Mesendoderm (in vitro differentiated cells): ENCODE measurements at regions not wholly inside any gene's neighbourhood (a gene's known extent, or its start where the extent isn't known, plus 50 kb on each side); places are given as distances from the start of the nearest gene placed in this dataset.

ENCODE experiments used
- DNase-seq: peaks from one replicate; pipeline ENCODE4 v3.0.0; 2013
- H2AK5ac ChIP-seq: 2 replicates; pipeline ENCODE4 v1.6.1; 2013; ENCODE audit warnings: low read length, inconsistent platforms
- H2BK120ac ChIP-seq: 2 replicates; pipeline ENCODE4 v1.6.1; 2013; ENCODE audit warnings: low read depth, mild to moderate bottlenecking, low read length, moderate library complexity, mixed read lengths
- H2BK15ac ChIP-seq: replicated peaks from 2 replicates; pipeline ENCODE4 v1.6.1; 2013; ENCODE audit warnings: low read depth, mild to moderate bottlenecking, moderate library complexity
- H2BK5ac ChIP-seq: 2 replicates; pipeline ENCODE4 v1.6.1; 2013; ENCODE audit warnings: low read length, inconsistent platforms
- H3K18ac ChIP-seq: 2 replicates; pipeline ENCODE4 v1.6.1; 2013; ENCODE audit warnings: mild to moderate bottlenecking, low read length, mixed read lengths
- H3K23ac ChIP-seq: one replicate; pipeline ENCODE4 v1.6.1; 2013; ENCODE audit warnings: low read length
- H3K27ac ChIP-seq: 2 replicates; pipeline ENCODE4 v1.5.1; 2013; ENCODE audit warnings: low read depth, mild to moderate bottlenecking, inconsistent platforms, low read length, moderate library complexity
- H3K27me3 ChIP-seq: 2 replicates; pipeline ENCODE4 v1.6.1; 2013; ENCODE audit warnings: low read length, control low read depth, mild to moderate bottlenecking, inconsistent platforms; ENCODE audit not compliant: insufficient read depth, poor library complexity
- H3K36me3 ChIP-seq: 2 replicates; pipeline ENCODE4 v1.6.1; 2013; ENCODE audit warnings: low read length, inconsistent platforms; ENCODE audit not compliant: control insufficient read depth, insufficient read depth
- H3K4ac ChIP-seq: one replicate; pipeline ENCODE4 v1.6.1; 2013; ENCODE audit warnings: low read depth, mild to moderate bottlenecking, low read length, moderate library complexity
- H3K4me1 ChIP-seq: 2 replicates; pipeline ENCODE4 v1.6.1; 2013; ENCODE audit warnings: low read depth, low read length, inconsistent platforms; ENCODE audit not compliant: control insufficient read depth
- H3K4me2 ChIP-seq: 2 replicates; pipeline ENCODE4 v1.6.1; 2013; ENCODE audit warnings: low read length
- H3K4me3 ChIP-seq: 2 replicates; pipeline ENCODE4 v1.5.1; 2013; ENCODE audit warnings: mild to moderate bottlenecking, low read length
- H3K56ac ChIP-seq: one replicate; pipeline ENCODE4 v1.6.1; 2013; ENCODE audit warnings: low read length
- H3K79me1 ChIP-seq: 2 replicates; pipeline ENCODE4 v1.6.1; 2013; ENCODE audit warnings: low read length, inconsistent platforms
- H3K79me2 ChIP-seq: 2 replicates; pipeline ENCODE4 v1.6.1; 2013; ENCODE audit warnings: mild to moderate bottlenecking, low read length; ENCODE audit not compliant: control insufficient read depth, insufficient read depth
- H3K9ac ChIP-seq: 2 replicates; pipeline ENCODE4 v1.6.1; 2013; ENCODE audit warnings: low read length, inconsistent platforms
- H4K5ac ChIP-seq: one replicate; pipeline ENCODE4 v1.6.1; 2013; ENCODE audit warnings: low read length
- H4K8ac ChIP-seq: one replicate; pipeline ENCODE4 v1.6.1; 2013; ENCODE audit warnings: low read depth, mild to moderate bottlenecking, control low read depth, low read length, moderate library complexity
- WGBS: extraction: QIAGEN DNeasy Blood & Tissue Kit; methylation state at CpG from one replicate; pipeline ENCODE4 v1.1.7; 2013; ENCODE audit warnings: low lambda C conversion rate, missing lambda C conversion rate; ENCODE audit not compliant: insufficient coverage; ENCODE audit errors: extremely low coverage; 5-methylcytosine and 5-hydroxymethylcytosine counted together

DNA sequence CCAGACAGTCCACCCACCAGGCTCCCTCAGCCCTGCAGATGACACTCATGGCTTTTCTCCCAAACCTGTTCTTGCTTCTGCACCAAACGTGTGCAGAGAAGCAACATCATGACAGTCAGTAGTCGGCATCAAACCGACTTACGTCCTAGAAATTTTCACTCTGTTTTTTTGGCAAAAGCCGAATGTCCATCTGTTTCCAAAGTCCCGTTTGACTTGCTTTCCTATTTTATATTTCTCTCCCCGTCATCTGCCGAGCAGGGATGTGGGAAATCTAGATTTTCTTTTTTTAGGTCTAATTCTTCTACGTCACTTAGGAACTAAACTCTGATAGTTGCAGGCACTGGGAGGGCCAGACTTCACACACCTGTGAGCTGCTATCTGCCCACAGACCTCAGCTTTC lies 104.9 kb downstream of the RMI2 start:
- H2BK15ac ChIP-seq, result no peak overlapping the region
- no peak overlapping the region for H3K4me2 ChIP-seq
- no peak for DNase-seq
- no peak overlapping the region for H3K4me3 ChIP-seq
- no peak overlapping the region for H3K18ac ChIP-seq
- H2BK5ac ChIP-seq, result no peak overlapping the region
- no peaks in the 10 kb centered on the region for H3K79me2 ChIP-seq
- no peak overlapping the region for H3K4ac ChIP-seq
- no peak overlapping the region for H2AK5ac ChIP-seq
- WGBS, result no CpG with 5 or more reads among the region's 9 CpGs
- no peak overlapping the region for H3K9ac ChIP-seq
- no peak overlapping the region for H3K27ac ChIP-seq
- H3K27me3 ChIP-seq, result no peaks in the 10 kb centered on the region
- no peaks in the 10 kb centered on the region for H3K79me1 ChIP-seq
- no peak overlapping the region for H4K5ac ChIP-seq
- H3K56ac ChIP-seq, result no peak overlapping the region
- no peaks in the 10 kb centered on the region for H3K4me1 ChIP-seq
- H3K36me3 ChIP-seq, result no peaks in the 10 kb centered on the region
- no peak overlapping the region for H2BK120ac ChIP-seq
- H4K8ac ChIP-seq, result no peak overlapping the region
- H3K23ac ChIP-seq, result no peak overlapping the region

DNA sequence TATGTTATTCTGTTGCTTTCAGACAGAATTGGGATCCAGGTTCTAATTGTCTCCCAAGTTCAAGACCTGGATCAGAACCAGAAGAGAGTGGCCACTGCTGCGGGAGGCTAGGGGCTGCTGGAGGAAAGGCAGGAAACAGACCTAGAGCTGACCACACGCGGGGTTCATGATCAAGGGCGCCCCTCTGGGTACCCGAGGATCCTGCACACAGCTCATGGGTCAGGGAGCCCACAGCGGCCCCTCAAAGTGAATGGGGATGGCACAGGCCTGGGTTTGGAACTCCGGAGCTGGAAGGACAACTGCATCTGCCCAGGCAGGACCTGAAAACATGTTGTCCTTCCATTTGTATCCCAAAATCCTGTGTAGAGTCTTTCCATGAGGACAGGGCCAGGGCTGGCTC lies 107.0 kb downstream of the RMI2 start:
- Histone ChIP-seq H3K18ac (no peak overlapping the region), H4K8ac (no peak overlapping the region), H3K4ac (no peak overlapping the region), H3K79me2 (no peaks in the 10 kb centered on the region), H2AK5ac (no peak overlapping the region), H2BK15ac (no peak overlapping the region), H3K4me3 (no peak overlapping the region), H3K27me3 (no peaks in the 10 kb centered on the region), H4K5ac (no peak overlapping the region), H3K9ac (no peak overlapping the region), H3K79me1 (no peaks in the 10 kb centered on the region), H3K4me2 (no peak overlapping the region), H3K27ac (no peak overlapping the region), H3K56ac (no peak overlapping the region), H3K36me3 (no peaks in the 10 kb centered on the region), H2BK5ac (no peak overlapping the region), H3K23ac (no peak overlapping the region), H2BK120ac (no peak overlapping the region), H3K4me1 (no peaks in the 10 kb centered on the region)
- no CpG with 5 or more reads among the region's 7 CpGs for WGBS
- no peak for DNase-seq

DNA sequence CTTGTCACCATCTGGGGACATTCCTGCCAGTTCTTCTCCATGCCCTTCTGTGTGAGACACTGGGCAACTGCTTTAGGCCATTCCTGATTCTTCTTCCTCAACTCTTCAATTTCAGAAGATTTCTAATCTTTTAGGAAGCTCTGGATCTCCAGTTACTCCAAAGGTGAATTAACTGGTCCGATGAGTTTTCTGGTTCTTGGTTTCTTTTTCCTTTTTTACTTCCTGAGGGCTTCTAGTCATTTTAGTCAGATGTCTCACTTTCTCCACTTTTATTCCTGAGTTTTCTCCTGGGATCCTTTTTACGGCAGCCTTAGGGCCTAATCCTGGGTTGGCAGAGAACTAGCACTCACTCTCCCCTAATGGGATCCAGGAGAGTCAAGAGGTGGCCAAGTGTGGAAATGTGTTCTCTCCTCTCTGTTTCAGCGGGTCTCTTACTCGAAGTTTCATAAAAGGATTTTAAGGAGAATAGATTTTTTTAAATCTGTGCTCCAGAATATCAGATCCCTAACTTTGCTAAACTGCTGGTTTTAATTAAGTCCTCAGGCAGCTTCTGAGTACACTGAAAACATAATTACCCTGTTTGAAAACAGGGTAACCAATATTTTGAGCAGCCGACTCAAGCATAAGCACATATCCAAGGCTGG lies 107.6 kb downstream of the RMI2 start:
- Histone ChIP-seq H3K27ac (no peak overlapping the region), H2BK120ac (no peak overlapping the region), H3K4ac (no peak overlapping the region), H4K8ac (no peak overlapping the region), H3K18ac (no peak overlapping the region), H2AK5ac (no peak overlapping the region), H2BK5ac (no peak overlapping the region), H3K4me3 (no peak overlapping the region), H3K56ac (no peak overlapping the region), H3K23ac (no peak overlapping the region), H4K5ac (no peak overlapping the region), H3K36me3 (no peaks in the 10 kb centered on the region), H3K4me1 (no peaks in the 10 kb centered on the region), H3K79me1 (no peaks in the 10 kb centered on the region), H3K79me2 (no peaks in the 10 kb centered on the region), H2BK15ac (no peak overlapping the region), H3K27me3 (no peaks in the 10 kb centered on the region), H3K9ac (no peak overlapping the region), H3K4me2 (no peak overlapping the region)
- DNase-seq, result no peak
- WGBS, result no CpG with 5 or more reads among the region's 5 CpGs

DNA sequence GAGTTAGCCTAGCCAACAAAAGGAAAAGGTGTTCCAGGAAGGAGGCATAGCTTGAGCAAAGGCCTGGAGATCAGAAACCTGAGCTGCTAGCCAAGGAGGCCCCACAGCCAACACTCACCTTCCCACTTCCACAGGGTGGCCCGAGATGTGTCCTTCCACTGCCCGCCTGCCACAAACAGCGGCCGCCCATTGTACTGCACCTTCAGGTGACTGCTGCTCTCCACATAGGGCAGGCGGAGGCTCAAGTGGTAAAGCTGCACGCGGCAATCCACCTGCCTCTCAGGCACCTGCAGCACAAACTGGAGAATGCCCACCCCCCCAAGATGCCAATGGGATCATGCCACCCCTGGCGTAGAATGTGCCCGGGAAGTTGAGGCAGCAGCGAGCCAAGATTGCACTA lies 111.5 kb downstream of the RMI2 start:
- no peaks in the 10 kb centered on the region for H3K27me3 ChIP-seq
- H3K79me1 ChIP-seq, result no peaks in the 10 kb centered on the region
- no peak overlapping the region for H2BK15ac ChIP-seq
- H3K27ac ChIP-seq, result no peak overlapping the region
- no peak overlapping the region for H3K4ac ChIP-seq
- H3K79me2 ChIP-seq, result no peaks in the 10 kb centered on the region
- H3K4me1 ChIP-seq, result no peaks in the 10 kb centered on the region
- H2AK5ac ChIP-seq, result no peak overlapping the region
- no peak overlapping the region for H3K56ac ChIP-seq
- H3K4me3 ChIP-seq, result no peak overlapping the region
- no peak overlapping the region for H3K23ac ChIP-seq
- no peak for DNase-seq
- no CpG with 5 or more reads among the region's 10 CpGs for WGBS
- H2BK120ac ChIP-seq, result no peak overlapping the region
- no peak overlapping the region for H3K18ac ChIP-seq
- no peak overlapping the region for H3K9ac ChIP-seq
- H4K8ac ChIP-seq, result no peak overlapping the region
- H3K4me2 ChIP-seq, result no peak overlapping the region
- no peak overlapping the region for H4K5ac ChIP-seq
- no peaks in the 10 kb centered on the region for H3K36me3 ChIP-seq
- H2BK5ac ChIP-seq, result no peak overlapping the region

DNA sequence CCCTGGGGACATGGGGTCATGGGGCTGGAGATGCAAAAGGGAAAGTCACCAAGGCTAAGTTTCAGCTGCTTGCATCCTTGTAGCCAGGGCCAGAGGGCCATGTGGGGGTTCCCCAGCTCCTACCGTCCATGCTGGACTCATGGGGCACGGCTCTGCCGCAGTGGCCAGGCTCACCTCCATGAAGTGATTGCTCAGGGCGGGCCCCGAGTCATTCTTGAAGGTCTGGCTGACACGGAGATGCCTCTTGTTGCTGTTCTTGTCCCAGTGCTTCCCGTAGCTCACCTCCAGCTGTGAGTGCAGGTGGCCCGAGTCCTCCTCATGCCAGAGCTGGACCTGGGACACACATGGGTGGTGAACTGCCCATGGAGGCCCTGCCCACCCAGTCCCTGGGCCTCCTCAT lies 114.5 kb downstream of the RMI2 start:
- Histone ChIP-seq H3K4ac (no peak overlapping the region), H2BK120ac (no peak overlapping the region), H3K9ac (no peak overlapping the region), H4K8ac (no peak overlapping the region), H3K23ac (no peak overlapping the region), H3K79me1 (no peaks in the 10 kb centered on the region), H2AK5ac (no peak overlapping the region), H3K18ac (no peak overlapping the region), H2BK15ac (no peak overlapping the region), H4K5ac (no peak overlapping the region), H3K4me3 (no peak overlapping the region), H3K27ac (no peak overlapping the region), H3K56ac (no peak overlapping the region), H2BK5ac (no peak overlapping the region), H3K79me2 (no peaks in the 10 kb centered on the region), H3K4me2 (no peak overlapping the region), H3K27me3 (no peaks in the 10 kb centered on the region), H3K36me3 (no peaks in the 10 kb centered on the region), H3K4me1 (no peaks in the 10 kb centered on the region)
- DNase-seq, result no peak
- no CpG with 5 or more reads among the region's 8 CpGs for WGBS
